HG03064 (cell line): ENCODE measurements at regions not wholly inside any gene's neighbourhood (a gene's known extent, or its start where the extent isn't known, plus 50 kb on each side); places are given as distances from the start of the nearest gene placed in this dataset.

Experiments
- ATAC-seq: cut with Tn5 transposase; IDR thresholded peaks from one replicate; pipeline ENCODE4 v1.9.1; 2021; ENCODE audit warnings: low read depth; ENCODE audit not compliant: unreplicated experiment

- no peak for ATAC-seq
These were observed 382.2 kb downstream of the FUT8 start for GRCh38 chr14:65794674-65795279.

DNA sequence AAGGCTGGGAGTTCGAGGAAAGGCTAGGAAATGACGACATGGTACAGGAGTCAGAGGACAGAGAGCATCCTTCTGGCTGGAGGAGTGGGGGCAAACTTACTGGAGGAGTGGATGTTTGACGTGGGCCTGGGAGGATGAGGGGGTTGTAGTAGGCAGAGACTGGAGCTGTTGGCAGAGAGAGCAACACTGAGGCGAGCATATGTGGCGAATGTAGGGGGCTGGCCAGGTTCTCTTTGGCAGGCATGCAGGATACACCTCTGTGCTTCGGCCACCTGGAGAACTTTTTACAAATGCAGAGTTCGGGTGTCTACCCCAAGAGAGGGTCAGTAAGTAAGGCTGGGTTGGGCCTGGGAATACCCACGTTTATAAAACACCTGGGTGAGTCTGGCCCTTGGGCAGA lies 385.7 kb downstream of the FUT8 start:
- no peak for ATAC-seq

- no peak for ATAC-seq
These were observed 388.2 kb downstream of the FUT8 start for GRCh38 chr14:65800694-65801093.

- no peak for ATAC-seq
These were observed 389.7 kb downstream of the FUT8 start for GRCh38 chr14:65802196-65802595.

GRCh38 chr14:65803885-65804284 lies 391.4 kb downstream of the FUT8 start:
- ATAC-seq = no peak

- no peak for ATAC-seq
These were observed 392.0 kb downstream of the FUT8 start for GRCh38 chr14:65804439-65805112.

- ATAC-seq = no peak
These were observed 392.6 kb downstream of the FUT8 start for GRCh38 chr14:65805113-65805473.

- no peak for ATAC-seq
These were observed 395.9 kb downstream of the FUT8 start for GRCh38 chr14:65808390-65808789.

DNA sequence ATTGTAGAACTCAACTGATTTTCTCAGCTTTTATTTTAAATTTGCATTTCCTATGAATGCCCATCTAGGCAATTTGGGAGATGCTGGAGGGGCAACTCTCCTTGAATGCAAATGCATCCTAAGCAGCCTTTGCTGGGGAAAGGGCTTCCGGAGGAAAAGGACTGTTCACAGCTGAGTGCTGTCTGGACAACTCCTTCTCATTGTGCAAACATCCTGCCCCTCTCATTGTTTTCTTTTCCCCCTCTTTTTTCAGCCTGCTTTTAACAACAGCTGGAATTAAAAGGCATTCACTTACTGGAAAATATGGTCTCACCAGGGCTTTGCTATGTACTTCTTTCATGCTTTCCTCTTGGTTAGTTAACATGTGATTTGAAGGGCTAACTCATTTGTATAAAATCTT lies 397.8 kb downstream of the FUT8 start:
- ATAC-seq = no peak

DNA sequence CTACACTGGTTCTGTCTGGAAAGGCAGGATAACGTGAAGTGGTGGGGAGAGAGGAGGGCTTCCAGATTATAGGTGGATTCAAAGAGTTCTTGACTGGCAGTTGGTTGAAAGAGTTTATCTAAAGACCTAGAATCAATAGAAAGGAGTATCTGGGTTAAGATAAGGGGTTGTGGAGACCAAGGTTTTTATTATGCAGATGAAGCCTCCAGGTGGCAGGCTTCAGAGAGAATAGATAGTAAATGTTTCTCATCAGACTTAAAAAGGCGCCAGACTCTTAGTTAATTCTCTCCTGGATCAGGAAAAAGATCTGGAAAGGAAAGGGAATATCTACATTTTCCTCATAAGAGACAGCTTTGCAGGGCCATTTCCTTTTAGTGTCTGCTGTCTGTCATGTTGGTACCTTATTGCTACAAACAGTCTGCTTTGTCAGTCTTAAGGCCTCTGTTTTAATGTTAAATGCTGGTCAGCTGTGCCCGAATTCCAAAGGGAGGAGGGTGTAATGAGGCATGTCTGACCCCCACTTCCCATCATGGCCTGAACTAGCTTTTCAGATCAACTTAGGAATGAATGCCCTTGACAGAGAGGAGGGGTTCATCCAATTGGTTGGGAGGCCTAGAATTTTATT lies 401.3 kb downstream of the FUT8 start:
- ATAC-seq = no peak

DNA sequence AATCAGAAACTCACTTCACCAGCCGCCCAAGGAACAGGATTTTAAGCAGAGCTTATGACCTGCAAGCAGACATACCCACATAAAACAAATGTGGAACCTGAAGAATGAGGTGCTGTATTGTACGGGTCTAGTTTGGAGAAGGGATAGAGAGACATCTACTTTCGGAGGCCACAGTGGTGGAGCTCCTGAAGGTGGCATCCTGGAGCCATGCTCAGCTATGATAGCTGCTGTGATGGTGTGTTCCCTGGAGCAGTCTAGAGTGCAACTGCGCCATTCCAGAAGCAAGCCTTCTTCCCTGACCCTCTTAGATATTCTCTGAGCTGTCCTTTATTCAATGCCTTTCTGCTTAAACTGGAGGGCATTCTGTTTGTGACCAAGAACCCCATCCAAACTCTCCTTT lies 402.6 kb downstream of the FUT8 start:
- no peak for ATAC-seq

DNA sequence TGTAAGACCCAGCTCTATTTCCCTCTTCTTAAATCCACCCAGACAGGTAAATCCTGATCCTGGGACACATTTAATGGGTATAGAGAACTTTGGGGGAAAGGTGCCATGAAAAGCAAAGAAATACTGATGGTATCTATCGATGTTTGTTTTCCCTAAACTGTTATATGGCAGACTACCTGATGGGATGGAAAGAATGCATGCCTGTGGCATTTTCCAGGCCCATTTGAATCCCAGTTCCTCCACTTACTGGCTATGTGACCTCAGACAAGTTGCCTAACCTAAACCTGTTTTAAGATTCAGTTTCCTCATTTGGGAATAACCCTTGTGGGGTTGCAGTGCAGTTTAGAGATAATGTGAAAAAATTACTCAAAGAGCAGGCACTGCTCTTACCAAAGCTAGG lies 404.5 kb downstream of the FUT8 start:
- ATAC-seq = no peak

DNA sequence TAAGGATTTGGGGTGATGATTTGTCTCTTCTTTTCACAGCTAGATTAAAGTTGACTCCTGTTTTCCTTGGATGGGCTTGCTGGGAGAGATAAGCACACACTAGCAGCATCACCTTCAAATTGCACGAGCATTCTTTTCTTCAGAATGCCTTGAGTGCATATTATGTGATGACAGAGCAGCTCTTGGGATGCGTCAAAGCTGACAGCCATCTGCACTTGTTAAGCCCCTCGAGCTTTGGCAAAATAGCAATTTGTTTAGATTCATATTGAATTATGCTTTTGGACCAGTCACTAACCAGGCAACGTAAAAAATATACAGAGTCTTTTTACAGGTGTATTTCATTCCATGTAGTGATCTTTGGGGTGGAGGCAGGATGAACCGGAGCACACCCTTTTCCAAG lies 407.0 kb downstream of the FUT8 start:
- ATAC-seq = no peak

- no peak for ATAC-seq
These were observed 408.8 kb downstream of the FUT8 start for GRCh38 chr14:65821224-65821753.

- peak; percentile 57 for ATAC-seq
These were observed 411.9 kb downstream of the FUT8 start for GRCh38 chr14:65824285-65824977.

DNA sequence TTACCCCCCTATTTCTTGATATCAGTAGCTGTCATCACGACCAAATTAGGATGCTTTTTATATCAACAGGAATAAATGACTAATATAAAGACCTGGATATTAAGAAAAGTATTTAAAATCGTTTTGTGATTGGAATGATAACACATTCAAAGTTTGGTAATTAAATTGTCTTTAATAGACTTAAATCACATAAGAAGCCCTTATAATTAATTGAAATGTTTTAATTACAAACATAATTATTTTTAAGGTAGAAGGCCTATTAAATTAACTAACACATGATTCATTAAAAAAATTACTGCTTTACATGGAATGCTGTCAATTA lies 412.4 kb downstream of the FUT8 start:
- ATAC-seq = no peak

- no peak for ATAC-seq
These were observed 414.4 kb downstream of the FUT8 start for GRCh38 chr14:65826946-65827345.

DNA sequence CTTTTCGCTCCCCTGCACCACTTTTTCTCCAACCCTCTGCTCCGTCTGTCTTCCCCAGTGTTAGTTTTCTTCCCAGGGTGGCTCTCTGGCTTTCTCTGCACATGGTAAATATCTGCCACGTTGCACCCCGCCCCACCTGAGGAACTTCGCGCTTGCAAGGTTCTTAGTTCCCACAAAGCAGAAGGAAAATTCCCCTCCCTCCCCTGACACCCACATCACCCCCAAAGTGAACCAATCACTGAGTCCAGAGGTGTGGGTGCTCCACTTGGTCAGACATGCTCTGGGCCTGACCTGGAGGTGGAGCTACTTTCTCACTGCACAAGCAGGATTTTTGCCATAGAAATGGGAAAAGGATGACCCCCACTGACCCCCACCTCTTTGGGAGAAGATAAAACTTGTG lies 415.0 kb downstream of the FUT8 start:
- ATAC-seq = no peak

- no peak for ATAC-seq
These were observed 415.9 kb downstream of the FUT8 start for GRCh38 chr14:65828396-65828795.

DNA sequence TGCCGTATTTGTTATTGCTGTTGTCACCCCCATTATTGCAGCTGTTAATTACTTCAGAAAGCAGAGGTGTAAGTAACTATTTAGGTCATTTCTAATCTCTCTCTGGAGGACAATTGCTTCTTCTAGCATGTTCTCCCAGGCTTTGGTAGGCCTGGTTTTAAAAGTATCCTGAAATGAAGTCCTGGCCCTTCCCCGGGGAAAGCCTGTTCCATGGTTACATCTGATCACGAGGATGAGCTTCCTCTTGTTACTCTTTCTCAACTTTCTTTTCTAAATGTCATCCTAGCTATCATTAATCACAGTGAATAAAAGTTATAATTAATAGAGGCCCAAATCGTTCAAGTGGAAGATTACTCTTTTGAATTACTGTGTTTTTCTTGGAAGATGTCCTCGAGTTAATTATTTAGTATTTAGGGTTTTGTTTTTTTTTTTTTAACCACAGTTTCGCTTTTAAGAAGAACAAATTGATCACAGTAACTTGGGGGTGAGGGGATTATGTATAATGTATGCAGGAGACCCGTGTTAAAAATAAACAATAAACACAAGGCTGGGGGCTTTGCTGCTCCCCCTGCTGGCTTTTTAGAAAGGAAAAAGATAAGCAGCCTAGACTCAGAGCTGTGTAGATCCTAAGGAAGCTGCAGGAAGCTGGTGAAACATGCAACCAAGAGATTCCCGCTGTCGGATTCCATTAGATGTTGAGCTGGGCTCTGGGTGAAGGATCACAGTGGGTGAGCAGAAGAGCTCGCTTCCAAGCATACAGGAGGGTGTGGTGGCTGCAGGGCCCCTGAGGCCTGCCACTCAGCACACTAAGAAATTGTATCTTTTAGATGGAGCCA lies 420.1 kb downstream of the FUT8 start:
- no peak for ATAC-seq
